Sigmoid colon (tissue), 3 donors: ENCODE measurements at regions not wholly inside any gene's neighbourhood (a gene's known extent, or its start where the extent isn't known, plus 50 kb on each side); places are given as distances from the start of the nearest gene placed in this dataset.

Experiments used
- POLR2A ChIP-seq, 2 donors: fragments of 450-650 bp; IDR thresholded peaks; one replicate each; pipeline ENCODE4 v1.6.1; 2016; ENCODE audit warnings: antibody characterized with exemption in 2 of 2, mild to moderate bottlenecking in 2 of 2, moderate library complexity in 2 of 2
- TF ChIP-seq, protein P1 (sequence below), 4 experiments: fragments of 450-650 bp in 3 of 4; fragments of 200-600 bp in 1 of 4; IDR thresholded peaks; one replicate each; pipeline ENCODE4 v1.5.1; 2016 to 2019; ENCODE audit warnings: antibody characterized with exemption in 4 of 4, mild to moderate bottlenecking in 3 of 4, moderate library complexity in 2 of 4

DNA sequence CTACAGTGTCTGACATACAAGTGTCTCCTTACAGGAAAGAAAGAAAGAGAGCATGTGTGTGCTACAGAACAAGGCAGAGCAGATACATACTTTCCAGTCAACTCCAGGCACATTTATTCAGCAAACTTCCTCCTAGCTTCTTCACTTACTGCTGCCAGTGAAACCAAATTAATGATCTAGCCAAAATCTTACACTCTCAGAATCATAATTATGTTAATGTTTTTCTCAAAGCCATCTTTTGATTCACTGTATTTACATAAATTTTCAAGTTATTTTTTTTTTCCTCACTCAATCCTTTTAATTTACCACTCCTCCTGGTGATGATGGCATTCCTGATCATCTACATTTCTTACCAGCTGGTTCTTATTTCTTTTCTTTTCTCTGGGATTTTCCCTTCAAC is 326.7 kb downstream of the IGSF11 start:
- TF ChIP-seq, protein P1, sequence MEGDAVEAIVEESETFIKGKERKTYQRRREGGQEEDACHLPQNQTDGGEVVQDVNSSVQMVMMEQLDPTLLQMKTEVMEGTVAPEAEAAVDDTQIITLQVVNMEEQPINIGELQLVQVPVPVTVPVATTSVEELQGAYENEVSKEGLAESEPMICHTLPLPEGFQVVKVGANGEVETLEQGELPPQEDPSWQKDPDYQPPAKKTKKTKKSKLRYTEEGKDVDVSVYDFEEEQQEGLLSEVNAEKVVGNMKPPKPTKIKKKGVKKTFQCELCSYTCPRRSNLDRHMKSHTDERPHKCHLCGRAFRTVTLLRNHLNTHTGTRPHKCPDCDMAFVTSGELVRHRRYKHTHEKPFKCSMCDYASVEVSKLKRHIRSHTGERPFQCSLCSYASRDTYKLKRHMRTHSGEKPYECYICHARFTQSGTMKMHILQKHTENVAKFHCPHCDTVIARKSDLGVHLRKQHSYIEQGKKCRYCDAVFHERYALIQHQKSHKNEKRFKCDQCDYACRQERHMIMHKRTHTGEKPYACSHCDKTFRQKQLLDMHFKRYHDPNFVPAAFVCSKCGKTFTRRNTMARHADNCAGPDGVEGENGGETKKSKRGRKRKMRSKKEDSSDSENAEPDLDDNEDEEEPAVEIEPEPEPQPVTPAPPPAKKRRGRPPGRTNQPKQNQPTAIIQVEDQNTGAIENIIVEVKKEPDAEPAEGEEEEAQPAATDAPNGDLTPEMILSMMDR (IDR thresholded peaks at IDR 0.05) = no peak
- no peak for TF ChIP-seq POLR2A (IDR thresholded peaks at IDR 0.05)
